HG02610 (cell line): ENCODE measurements at regions not wholly inside any gene's neighbourhood (a gene's known extent, or its start where the extent isn't known, plus 50 kb on each side); places are given as distances from the start of the nearest gene placed in this dataset.
"Not testable (repeated sequence)": the region's sequence is repeated elsewhere in the genome, so short reads cannot be mapped to it uniquely, and the experiment has no call there.

Source experiments
- ATAC-seq: cut with Tn5 transposase; IDR thresholded peaks from one replicate; pipeline ENCODE4 v1.9.1; 2021; ENCODE audit warnings: mild to moderate bottlenecking, moderate library complexity; ENCODE audit not compliant: unreplicated experiment

- ATAC-seq = no peak
Observed at GRCh38 chr21:35169574-35169973, 120.5 kb upstream of the RUNX1 start.

DNA sequence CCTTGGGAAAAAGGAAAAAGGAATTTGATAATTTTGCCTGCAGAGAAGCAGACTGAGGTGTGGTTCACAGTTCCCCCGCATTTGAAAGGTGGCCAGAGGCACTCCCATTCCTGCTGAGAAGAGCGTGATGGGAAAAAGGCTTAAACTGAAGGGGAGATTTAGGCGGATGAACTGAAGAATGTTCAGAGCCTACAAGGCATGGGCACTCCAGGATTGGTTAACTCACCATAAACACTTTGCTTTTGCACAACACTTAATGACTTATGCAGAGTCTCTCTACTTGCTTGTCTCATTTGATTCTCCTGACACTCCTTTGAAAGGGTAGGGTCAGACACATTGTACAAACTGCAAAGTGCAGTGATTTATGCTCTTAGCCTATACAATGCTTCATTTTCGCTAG is 119.6 kb upstream of the RUNX1 start:
- ATAC-seq = no peak

GRCh38 chr21:35164971-35165483 is 115.9 kb upstream of the RUNX1 start:
- no peak for ATAC-seq

DNA sequence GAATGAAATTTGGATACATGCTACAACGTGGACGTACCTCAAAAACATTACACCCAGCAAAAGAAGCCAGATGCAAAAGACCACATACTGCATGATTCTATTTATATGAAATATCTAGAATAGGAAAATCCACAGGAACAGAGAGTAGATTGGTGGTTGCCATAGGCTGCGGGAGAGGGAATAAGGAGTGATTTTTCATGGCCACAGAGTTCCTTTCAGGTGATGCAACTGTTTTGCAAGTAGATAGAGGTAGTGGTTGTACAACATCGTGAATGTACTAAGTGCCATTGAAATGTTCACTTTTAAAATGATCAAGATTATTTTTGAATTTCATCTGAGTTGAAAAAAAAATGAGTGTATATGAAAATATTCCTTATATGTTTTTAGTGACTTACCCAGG is 115.3 kb upstream of the RUNX1 start:
- ATAC-seq = no peak

GRCh38 chr21:35163411-35163810 is 114.3 kb upstream of the RUNX1 start:
- no peak for ATAC-seq

DNA sequence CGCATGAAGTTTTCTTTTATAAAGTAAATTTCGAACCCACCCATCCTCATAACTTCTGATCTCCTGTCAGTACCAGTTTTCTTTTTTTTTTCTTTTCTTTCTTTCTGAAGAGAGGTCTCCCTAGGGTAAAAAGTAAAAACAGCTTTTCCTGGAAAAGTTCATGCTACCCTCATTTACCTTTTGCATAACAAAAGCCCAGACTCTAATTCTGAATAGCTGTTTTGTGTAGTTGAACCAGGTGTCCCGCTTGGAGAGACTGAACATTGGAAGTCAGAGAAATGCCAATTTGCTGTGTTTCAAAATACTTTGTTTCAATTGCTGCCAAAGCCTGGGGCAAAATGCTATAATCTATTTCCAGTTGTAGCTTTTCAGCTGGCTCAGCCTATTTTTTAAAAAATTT is 113.7 kb upstream of the RUNX1 start:
- no peak for ATAC-seq

GRCh38 chr21:35159881-35160280 is 110.8 kb upstream of the RUNX1 start:
- no peak for ATAC-seq

DNA sequence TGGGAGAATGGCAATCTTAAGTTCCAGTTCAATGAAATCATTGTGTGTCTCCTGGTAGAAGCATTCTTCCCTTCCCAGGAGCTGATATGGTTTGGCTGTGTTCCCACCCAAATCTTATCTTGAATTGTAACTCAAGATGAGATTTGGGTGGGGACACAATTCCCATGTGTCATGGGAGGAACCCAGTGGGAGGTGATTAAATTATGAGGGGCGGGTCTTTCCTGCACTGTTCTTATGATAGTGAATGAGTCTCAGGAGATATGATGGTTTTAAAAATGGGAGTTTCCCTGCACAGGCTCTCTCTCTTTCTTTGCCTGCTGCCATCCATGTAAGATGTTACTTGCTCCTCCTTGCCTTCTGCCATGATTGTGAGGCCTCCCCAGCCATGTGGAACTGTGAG is 108.3 kb upstream of the RUNX1 start:
- ATAC-seq = not testable (repeated sequence)

GRCh38 chr21:35156293-35157278 is 107.5 kb upstream of the RUNX1 start:
- ATAC-seq = no peak

DNA sequence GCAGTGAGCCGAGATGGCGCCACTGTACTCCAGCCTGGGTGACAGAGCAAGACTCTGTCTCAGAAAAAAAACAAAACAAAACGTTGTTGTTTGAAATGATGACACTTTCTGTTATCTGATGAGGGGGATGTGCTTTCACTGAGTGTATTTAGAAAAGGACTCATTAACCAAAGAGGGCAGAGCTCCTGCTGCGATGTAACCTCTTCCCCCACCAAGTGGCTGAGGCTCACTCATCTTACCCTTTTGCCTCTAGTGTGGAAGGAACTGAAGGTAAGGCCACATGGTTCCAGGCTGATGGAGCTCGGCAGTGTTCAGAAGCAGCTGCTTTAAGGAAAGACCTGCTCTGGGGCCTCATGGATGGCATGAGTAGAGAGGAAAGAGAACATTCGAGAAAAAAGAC is 105.7 kb upstream of the RUNX1 start:
- ATAC-seq = no peak

DNA sequence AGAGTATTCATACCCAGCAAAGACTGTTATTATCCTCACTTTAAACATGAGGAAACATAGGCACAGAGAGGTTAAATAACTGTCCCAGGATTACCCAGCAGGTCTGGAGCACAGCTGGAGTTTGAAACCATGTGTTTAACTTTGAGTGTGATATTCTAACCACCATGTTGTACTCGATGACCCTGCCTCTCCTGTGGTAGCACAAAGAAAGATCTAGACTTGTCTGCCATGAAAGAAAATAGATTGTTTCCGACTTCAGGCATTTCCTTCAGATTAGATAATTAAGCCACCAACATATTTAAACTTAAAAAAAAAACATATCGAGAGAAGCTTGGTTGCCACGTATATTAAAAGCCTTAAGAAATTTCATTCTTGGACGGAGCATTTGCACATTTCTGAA is 104.6 kb upstream of the RUNX1 start:
- no peak for ATAC-seq

DNA sequence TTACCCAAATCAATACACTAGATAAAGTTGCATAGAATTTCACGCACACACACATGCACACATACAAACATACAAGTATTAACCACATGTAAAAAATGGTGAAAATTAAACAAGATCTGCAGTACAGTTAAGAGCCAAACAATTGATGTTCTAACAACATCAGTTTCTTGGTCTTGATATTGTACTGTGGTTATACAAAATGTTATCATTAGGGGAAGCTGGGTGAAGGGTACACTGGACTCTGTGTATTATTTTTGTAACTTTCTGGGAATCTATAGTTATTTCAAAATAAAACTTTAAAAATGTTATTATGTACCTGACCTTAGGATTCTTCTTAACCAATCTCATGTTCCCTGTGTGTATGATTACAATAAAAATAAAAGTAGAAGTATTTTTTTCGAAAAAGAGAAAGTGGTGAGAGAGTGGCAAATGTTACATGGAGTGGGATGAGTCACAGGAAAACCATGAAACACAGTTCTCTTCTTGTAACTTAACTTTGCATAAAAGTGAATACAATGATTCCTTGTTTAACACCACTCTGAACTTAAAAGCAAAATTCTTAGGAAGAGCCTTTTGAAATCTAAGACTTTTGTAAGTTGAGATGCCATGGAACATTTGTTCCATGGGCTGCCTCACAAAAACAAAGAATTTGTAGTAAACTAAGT is 101.6 kb upstream of the RUNX1 start:
- no peak for ATAC-seq

DNA sequence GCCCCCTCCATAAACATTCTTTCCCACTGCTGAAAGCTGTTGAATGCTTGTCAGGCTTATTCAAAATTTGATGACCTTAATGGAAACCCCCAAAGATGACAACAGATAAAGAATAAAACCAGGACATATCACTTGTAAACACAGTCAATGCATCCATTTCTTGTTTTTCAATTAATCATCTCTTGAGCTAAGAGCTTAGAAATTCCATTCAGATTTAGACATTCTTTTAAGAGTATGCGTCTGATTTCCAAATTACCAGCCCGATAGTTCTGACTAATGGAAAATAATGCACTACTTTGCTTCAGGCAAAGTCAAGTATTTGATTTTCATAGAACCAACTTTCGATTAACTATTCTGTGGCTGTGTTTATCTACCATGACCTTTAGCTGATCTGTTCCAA is 100.6 kb upstream of the RUNX1 start:
- ATAC-seq = no peak

- no peak for ATAC-seq
Observed at GRCh38 chr21:35147439-35147838, 98.3 kb upstream of the RUNX1 start.

DNA sequence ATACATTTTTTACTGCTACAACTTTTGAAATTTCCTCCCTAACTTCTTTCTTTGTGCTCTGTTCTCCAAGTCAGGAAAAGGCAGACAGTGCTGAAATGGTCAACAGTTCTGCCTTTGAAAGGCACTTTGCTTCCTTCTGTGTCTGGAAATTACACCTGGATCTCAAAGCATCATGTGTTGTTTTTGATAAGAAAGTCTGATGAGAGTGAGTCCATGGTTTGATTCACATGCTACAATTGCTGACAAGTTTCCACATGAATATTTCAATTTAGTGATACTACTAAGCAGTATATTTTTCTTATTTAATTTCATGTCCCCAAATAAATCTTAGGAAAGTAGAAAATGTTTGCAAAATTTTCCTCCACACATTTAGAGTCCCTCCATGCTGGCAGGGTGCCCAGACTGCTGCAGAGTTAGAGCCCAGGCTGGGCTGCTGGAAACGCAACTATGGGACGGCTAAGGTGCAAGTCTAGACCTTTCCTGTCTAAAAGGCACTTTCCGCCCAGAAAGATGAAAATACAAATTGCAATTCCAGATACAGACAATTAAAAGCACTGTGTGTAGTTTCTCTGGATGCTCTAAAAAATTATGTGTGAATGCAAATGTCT is 96.6 kb upstream of the RUNX1 start:
- ATAC-seq = no peak

GRCh38 chr21:35144978-35145377 is 95.9 kb upstream of the RUNX1 start:
- ATAC-seq = no peak

DNA sequence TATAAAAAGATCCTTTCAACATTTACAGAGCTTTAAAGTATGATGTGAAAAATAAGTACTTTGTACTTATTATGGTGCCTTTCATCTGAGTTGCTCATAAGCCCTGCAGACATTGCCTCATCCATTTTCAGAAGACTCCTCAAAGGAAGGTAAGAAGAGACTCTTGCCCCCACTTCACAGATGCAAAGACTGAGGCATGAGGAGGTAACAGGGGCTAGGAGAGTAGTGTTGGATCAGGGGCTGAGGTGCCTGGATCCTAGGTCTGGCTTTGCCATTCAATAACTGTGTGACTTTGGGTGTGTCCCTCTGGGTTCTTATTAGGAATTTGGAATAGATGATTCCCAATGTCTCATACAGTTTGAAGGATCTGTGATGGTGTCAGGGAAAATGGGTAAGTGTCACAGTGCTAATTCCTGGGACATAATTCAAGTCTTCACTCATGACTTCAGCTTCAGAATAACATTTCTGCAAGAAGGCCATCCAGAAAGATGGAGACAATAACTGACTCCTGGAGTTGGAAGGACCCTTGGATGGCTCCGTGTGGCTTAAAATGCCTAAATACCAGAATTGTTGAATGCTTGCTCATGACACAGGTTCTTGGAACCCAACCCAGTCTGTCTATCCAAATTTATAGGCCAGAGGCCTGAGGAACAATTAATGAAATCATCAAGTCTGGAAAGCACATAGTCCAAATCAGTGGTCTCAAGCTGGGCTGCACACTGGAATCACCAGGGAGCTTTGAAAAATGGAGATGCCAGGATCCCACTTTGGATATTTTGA is 93.1 kb upstream of the RUNX1 start:
- no peak for ATAC-seq

DNA sequence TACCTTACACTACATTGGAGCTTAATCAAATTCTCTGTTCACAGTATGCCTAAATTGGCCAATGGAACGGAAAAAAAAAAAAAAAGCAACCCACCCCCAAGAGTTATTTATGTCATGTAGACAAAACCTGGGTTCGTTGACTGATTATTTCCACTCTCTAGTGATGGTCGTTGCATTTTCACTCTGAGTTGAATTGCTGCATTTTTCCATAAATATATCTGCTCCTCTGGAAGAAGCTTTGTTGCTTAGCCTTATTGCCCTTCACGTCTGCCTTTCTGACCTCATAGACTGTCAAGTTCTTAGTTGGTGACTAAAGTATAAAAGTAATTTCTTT is 90.2 kb upstream of the RUNX1 start:
- no peak for ATAC-seq

DNA sequence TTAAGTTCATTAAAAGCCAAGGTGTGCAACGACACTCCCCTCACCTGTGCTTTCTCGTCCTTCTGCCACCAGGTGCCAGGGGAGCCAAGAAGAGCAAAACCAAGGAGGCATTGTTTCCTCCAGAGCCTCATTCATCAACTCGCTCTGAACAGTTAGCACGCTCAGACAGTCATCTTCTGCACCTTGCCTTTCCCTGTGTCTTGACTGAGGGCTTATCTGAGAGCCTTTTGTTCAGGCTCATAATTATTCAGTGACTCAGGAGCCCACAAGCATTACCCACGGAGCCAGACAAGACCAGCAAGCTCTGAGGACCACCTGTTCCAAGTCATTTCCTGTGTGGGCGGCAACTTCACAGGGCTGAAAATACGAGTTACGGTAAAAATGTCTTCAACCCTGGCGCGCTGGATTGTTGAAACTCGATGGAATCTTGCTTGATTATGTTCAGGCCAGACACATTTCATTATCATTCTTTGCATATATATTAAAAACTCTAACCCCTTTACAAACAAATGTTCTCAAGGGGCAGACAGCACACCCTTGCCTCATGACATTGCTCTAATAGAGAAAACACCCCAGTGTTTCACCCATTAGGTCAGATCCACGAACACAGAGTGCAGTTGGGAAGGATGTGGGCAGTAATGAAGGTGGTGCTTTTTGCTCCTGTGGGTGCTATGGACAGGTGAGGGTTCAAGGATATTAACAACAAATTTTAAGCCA is 89.7 kb upstream of the RUNX1 start:
- ATAC-seq = no peak

DNA sequence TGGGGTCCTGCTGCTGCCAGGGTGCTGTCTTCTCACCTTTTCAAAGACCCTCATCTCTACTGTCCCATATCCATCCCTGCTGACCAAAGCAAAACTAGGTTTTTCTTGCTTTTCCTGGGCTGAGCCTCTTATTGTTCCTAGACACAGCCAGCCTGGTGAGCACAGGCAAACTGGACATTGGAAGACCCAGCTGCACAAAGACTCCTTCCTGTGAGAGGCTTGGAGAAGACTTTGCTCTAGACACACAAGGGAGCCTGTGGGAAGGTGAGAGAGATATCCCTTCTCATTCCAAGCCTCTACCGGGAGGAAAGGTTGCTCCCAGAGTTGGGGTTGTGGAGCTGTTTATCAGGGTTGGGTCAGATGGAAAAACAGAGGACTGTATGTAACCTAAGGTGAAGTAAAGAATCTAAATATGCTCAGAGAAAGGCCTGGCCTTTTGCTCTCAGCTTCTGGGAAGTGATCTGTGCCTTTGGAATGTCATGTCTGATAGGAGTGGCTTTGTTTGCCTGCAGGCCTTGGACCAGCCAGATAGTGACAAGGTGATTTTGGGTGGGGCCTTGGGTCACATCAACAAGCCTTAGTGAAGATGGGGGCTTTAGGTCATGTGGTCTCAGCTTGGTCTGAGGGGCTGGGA is 87.6 kb upstream of the RUNX1 start:
- no peak for ATAC-seq
